Activated T-cell treated with anti-CD3 and anti-CD28 coated beads, Interleukin-2, amount 50 U/mL, for 1 hour (primary cell): ENCODE measurements at regions not wholly inside any gene's neighbourhood (a gene's known extent, or its start where the extent isn't known, plus 50 kb on each side); places are given as distances from the start of the nearest gene placed in this dataset.
"Not testable (repeated sequence)": the region's sequence is repeated elsewhere in the genome, so short reads cannot be mapped to it uniquely, and the experiment has no call there.

Experiments used
- DNase-seq: peaks from one replicate; pipeline ENCODE4 v3.0.0-alpha.2; 2020

GRCh38 chr3:150149651-150150051 is 179.0 kb upstream of the PFN2 start:
- DNase-seq, result no peak

GRCh38 chr3:150148227-150148626 is 177.5 kb upstream of the PFN2 start:
- no peak for DNase-seq

- no peak for DNase-seq
These were observed 177.1 kb upstream of the PFN2 start for GRCh38 chr3:150147776-150148175.

GRCh38 chr3:150146991-150147761 is 176.5 kb upstream of the PFN2 start:
- no peak for DNase-seq

GRCh38 chr3:150145659-150146058 is 175.0 kb upstream of the PFN2 start:
- no peak for DNase-seq

GRCh38 chr3:150144191-150144708 is 173.6 kb upstream of the PFN2 start:
- DNase-seq, result no peak

GRCh38 chr3:150142936-150143335 is 172.2 kb upstream of the PFN2 start:
- no peak for DNase-seq

- DNase-seq, result no peak
These were observed 171.2 kb upstream of the PFN2 start for GRCh38 chr3:150141790-150142326.

- no peak for DNase-seq
These were observed 170.1 kb upstream of the PFN2 start for GRCh38 chr3:150140614-150141321.

- DNase-seq, result no peak
These were observed 168.1 kb upstream of the PFN2 start for GRCh38 chr3:150138824-150139223.

GRCh38 chr3:150136242-150136641 is 165.5 kb upstream of the PFN2 start:
- no peak for DNase-seq

GRCh38 chr3:150135287-150135721 is 164.6 kb upstream of the PFN2 start:
- DNase-seq, result no peak

- no peak for DNase-seq
These were observed 162.6 kb upstream of the PFN2 start for GRCh38 chr3:150133293-150133692.

- DNase-seq, result no peak
These were observed 161.5 kb upstream of the PFN2 start for GRCh38 chr3:150132101-150132749.

- DNase-seq, result no peak
These were observed 161.0 kb upstream of the PFN2 start for GRCh38 chr3:150131663-150132062.

GRCh38 chr3:150130404-150131100 is 159.9 kb upstream of the PFN2 start:
- DNase-seq, result no peak

GRCh38 chr3:150129166-150129565 is 158.5 kb upstream of the PFN2 start:
- no peak for DNase-seq

- DNase-seq, result no peak
These were observed 157.4 kb upstream of the PFN2 start for GRCh38 chr3:150128126-150128525.

GRCh38 chr3:150127011-150127490 is 156.4 kb upstream of the PFN2 start:
- no peak for DNase-seq

- DNase-seq, result no peak
These were observed 153.4 kb upstream of the PFN2 start for GRCh38 chr3:150124142-150124541.

- DNase-seq, result not testable (repeated sequence)
These were observed 152.6 kb upstream of the PFN2 start for GRCh38 chr3:150123249-150123648.

- DNase-seq, result no peak
These were observed 147.5 kb upstream of the PFN2 start for GRCh38 chr3:150118219-150118618.

GRCh38 chr3:150117076-150117475 is 146.4 kb upstream of the PFN2 start:
- no peak for DNase-seq
